Vagina (tissue), 2 donors: ENCODE measurements at regions not wholly inside any gene's neighbourhood (a gene's known extent, or its start where the extent isn't known, plus 50 kb on each side); places are given as distances from the start of the nearest gene placed in this dataset.

Experiments
- POLR2A ChIP-seq, 2 donors: fragments of 450-650 bp; IDR thresholded peaks; one replicate each; pipeline ENCODE4 v1.6.1; 2017; ENCODE audit warnings: antibody characterized with exemption in 2 of 2, mild to moderate bottlenecking in 2 of 2, moderate library complexity in 2 of 2
- POLR2AphosphoS5 ChIP-seq, 2 donors: sonication (generic); formaldehyde crosslinking; IDR thresholded peaks; one replicate each; pipeline ENCODE4 v1.9.0; 2017; ENCODE audit warnings: antibody characterized with exemption in 2 of 2, mild to moderate bottlenecking in 2 of 2, low read depth in 1 of 2; ENCODE audit not compliant: insufficient read depth in 1 of 2
- TF ChIP-seq, protein P1 (sequence below), 3 experiments: fragments of 450-650 bp in 2 of 3; fragments of 200-600 bp in 1 of 3; sonication (generic) in 1 of 3; IDR thresholded peaks; one replicate each; pipeline ENCODE4 v1.5.1; 2017 to 2019; ENCODE audit warnings: antibody characterized with exemption in 3 of 3, mild to moderate bottlenecking in 2 of 3, moderate library complexity in 2 of 3

DNA sequence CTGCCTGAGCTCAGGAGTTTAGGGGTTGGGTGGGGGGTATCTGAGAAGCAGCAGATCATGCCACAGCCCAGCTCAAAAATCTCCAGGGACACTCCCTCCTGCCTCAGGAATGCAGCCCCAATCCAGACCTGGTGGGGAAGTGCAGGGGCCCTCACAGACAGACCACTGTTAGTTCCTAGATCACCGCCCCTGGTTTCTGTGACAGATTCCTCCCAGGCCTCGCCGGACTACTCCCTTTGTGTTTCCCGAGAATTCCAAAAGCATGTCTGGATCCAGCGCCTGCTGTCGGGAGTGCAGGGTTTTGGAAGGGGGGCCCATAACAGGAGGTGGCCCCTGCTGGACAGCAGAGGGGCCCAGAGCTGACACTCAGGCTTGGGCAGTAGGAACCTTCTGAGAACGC, 74.5 kb downstream of the CTSL start:
- TF ChIP-seq, protein P1, sequence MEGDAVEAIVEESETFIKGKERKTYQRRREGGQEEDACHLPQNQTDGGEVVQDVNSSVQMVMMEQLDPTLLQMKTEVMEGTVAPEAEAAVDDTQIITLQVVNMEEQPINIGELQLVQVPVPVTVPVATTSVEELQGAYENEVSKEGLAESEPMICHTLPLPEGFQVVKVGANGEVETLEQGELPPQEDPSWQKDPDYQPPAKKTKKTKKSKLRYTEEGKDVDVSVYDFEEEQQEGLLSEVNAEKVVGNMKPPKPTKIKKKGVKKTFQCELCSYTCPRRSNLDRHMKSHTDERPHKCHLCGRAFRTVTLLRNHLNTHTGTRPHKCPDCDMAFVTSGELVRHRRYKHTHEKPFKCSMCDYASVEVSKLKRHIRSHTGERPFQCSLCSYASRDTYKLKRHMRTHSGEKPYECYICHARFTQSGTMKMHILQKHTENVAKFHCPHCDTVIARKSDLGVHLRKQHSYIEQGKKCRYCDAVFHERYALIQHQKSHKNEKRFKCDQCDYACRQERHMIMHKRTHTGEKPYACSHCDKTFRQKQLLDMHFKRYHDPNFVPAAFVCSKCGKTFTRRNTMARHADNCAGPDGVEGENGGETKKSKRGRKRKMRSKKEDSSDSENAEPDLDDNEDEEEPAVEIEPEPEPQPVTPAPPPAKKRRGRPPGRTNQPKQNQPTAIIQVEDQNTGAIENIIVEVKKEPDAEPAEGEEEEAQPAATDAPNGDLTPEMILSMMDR (IDR thresholded peaks at IDR 0.05): no peak
- TF ChIP-seq POLR2AphosphoS5 (IDR thresholded peaks at IDR 0.05; ENCODE audit: insufficient read depth in 1 of 2, low read depth in 1 of 2) (no peak), POLR2A (IDR thresholded peaks at IDR 0.05) (no peak)
